Erythroblast (primary cell): ENCODE measurements at regions not wholly inside any gene's neighbourhood (a gene's known extent, or its start where the extent isn't known, plus 50 kb on each side); places are given as distances from the start of the nearest gene placed in this dataset.

Source experiments
- GATA1 ChIP-seq: IDR thresholded peaks from 2 replicates; pipeline ENCODE4 v1.6.1; 2011; ENCODE audit warnings: low read depth, mild to moderate bottlenecking, control low read depth, low read length, moderate library complexity
- POLR2A ChIP-seq: IDR thresholded peaks from 2 replicates; pipeline ENCODE4 v1.6.1; 2011; ENCODE audit warnings: mild to moderate bottlenecking, low read length

DNA sequence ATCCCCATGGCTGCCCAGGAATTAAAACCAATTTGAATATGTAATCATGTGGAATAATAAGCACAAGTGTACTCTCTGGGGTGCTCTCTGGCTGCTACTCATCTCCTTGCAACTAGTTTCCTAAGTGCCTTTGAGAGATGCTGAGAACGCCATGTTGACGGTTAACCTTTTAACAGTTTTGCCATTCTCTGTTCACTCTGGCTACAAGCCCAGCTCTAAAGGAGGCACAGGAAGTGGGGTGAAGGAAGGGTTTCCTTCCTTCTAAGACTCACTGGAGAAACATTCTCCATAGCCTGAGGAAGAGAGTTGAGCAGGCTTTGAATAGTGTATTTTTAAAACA is 122.0 kb upstream of the ZC3H12C start:
- TF ChIP-seq GATA1, result no peak
- TF ChIP-seq POLR2A, result no peak
